Coronary artery (tissue), 2 donors: ENCODE measurements at regions not wholly inside any gene's neighbourhood (a gene's known extent, or its start where the extent isn't known, plus 50 kb on each side); places are given as distances from the start of the nearest gene placed in this dataset.

Experiments
- DNase-seq: peaks from one replicate; pipeline ENCODE4 v3.0.0-alpha.2; 2017; ENCODE audit warnings: low spot score
- H3K27ac ChIP-seq, 2 donors: fragments of 200-600 bp; sonication (generic); one replicate each; pipeline ENCODE4 v1.5.1; 2016 to 2019
- H3K4me3 ChIP-seq: fragments of 200-600 bp; sonication (generic); 2 replicates; pipeline ENCODE4 v1.5.1; 2016; ENCODE audit warnings: mild to moderate bottlenecking, moderate library complexity
- CTCF ChIP-seq: fragments of 200-600 bp; sonication (generic); IDR thresholded peaks from one replicate; pipeline ENCODE4 v1.5.1; 2019; ENCODE audit warnings: antibody characterized with exemption

GRCh38 chr4:175970072-175970471 is 95.6 kb upstream of the WDR17 start:
- Histone ChIP-seq H3K4me3 (no peak overlapping the region), H3K27ac (no peak overlapping the region)
- TF ChIP-seq CTCF, result no peak
- no peak for DNase-seq

GRCh38 chr4:175970724-175971123 is 94.9 kb upstream of the WDR17 start:
- DNase-seq, result no peak
- no peak overlapping the region for H3K27ac ChIP-seq
- no peak for TF ChIP-seq CTCF
- no peak overlapping the region for H3K4me3 ChIP-seq

- TF ChIP-seq CTCF, result no peak
- no peak overlapping the region for H3K4me3 ChIP-seq
- no peak for DNase-seq
- H3K27ac ChIP-seq, result no peak overlapping the region
These were observed 94.1 kb upstream of the WDR17 start for GRCh38 chr4:175971388-175972179.

- no peak for TF ChIP-seq CTCF
- no peak overlapping the region for H3K27ac ChIP-seq
These were observed 92.4 kb upstream of the WDR17 start for GRCh38 chr4:175973027-175973923.

GRCh38 chr4:175983636-175984035 is 82.0 kb upstream of the WDR17 start:
- Histone ChIP-seq H3K27ac (no peak overlapping the region), H3K4me3 (no peak overlapping the region)
- TF ChIP-seq CTCF, result no peak
- no peak for DNase-seq

More at GRCh38 chr4:175973027-175973923, 92.4 kb upstream of the WDR17 start:
- no peak for DNase-seq
- no peak overlapping the region for H3K4me3 ChIP-seq

- no peak overlapping the region for H3K27ac ChIP-seq
- DNase-seq, result no peak
- H3K4me3 ChIP-seq, result no peak overlapping the region
- TF ChIP-seq CTCF, result no peak
These were observed 79.0 kb upstream of the WDR17 start for GRCh38 chr4:175986668-175987067.
